Left lobe of liver (tissue), 2 donors: ENCODE measurements at regions not wholly inside any gene's neighbourhood (a gene's known extent, or its start where the extent isn't known, plus 50 kb on each side); places are given as distances from the start of the nearest gene placed in this dataset.
A peak's percentile ranks its signal among the peaks of the same experiment; 100 is the strongest.
"Not testable (repeated sequence)": the region's sequence is repeated elsewhere in the genome, so short reads cannot be mapped to it uniquely, and the experiment has no call there.

Experiments
- ATAC-seq: fragments of 200-7000 bp; cut with Tn5 transposase; one replicate; pipeline ENCODE4 v1.9.1; 2020; ENCODE audit warnings: mild to moderate bottlenecking, moderate library complexity
- DNase-seq: peaks from one replicate; pipeline ENCODE4 v3.0.0-alpha.2; 2020; ENCODE audit warnings: low spot score
- donor health status: DM: no; HTN: no; CAD: no; lungs with moderate emphysema.
- donor health status: DM: no; HTN: yes; CAD: no.

DNA sequence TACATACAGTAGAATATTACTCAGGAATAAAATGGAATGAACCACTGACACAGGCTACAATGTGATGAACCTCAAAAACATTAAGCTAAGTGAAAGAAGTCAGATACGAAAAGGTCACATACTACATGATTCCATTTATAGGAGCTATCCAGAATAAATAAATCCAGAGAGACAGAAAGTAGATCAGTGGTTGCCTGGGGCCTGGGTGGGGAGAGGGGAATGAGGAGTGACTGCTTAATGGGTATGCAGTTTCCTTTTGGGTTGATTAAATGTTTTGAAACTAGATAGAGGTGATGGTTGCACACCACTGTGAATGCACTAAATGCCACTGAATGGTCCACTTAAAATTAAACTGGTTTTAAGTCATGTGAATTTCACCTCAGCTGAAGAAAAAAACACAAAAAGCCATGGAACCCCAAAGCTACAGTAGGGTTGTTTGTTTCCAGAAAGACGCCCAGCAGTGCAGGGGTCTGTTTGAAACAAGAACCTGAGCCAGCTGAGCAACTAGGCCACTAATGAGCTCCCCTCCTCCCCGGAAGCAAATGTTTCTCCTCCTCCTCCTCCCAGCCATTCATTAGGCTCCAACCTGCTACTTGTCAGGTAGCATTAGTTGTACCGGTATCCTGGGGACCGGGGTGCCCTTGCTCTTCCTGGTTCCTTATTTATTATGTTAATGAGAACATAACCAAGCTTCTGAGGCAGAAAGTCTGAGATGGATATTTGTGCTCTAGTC is 168.4 kb downstream of the EVX1 start:
- no peak for ATAC-seq
- no peak for DNase-seq

DNA sequence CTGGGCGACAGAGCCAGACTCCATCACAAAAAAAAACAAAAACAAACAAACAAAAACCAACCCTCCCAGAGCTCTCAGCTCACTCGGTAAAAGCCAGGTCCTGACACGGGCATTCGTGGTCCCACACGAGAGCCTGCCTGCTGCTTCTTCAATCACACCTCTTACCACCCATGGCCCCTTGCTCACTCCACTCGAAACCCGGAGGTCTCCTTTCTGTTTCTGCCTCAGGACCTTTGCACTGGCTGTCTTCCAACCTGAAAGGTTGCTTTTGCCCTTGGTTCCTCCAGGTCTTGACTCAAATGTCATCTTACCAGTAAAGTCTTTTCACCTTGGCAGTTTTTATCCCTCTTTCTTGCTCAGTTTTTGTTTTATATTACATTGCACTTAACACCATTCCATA is 169.6 kb downstream of the EVX1 start:
- no peak for ATAC-seq

DNA sequence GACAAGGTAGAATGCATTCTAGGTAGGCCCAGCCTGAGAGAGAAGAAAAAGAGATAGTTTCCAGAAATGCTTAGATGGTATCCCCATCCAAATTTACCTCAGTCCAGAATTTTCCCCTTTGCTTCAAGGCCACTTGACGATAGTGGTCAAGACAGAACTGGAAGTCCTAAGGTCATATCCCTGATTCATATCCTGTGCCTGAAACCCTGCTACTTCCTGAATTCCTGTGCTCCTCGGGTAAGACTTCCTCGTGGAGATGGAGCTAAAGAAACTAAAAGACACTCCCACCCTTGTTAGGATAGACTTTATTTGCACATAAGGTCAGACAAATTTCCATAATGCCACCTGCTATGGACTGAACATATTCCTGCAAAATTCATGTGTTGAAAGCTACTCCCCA is 175.9 kb downstream of the EVX1 start:
- DNase-seq (no peak), ATAC-seq (no peak)

More for the DNA sequence above, 169.6 kb downstream of the EVX1 start:
- no peak for DNase-seq

DNA sequence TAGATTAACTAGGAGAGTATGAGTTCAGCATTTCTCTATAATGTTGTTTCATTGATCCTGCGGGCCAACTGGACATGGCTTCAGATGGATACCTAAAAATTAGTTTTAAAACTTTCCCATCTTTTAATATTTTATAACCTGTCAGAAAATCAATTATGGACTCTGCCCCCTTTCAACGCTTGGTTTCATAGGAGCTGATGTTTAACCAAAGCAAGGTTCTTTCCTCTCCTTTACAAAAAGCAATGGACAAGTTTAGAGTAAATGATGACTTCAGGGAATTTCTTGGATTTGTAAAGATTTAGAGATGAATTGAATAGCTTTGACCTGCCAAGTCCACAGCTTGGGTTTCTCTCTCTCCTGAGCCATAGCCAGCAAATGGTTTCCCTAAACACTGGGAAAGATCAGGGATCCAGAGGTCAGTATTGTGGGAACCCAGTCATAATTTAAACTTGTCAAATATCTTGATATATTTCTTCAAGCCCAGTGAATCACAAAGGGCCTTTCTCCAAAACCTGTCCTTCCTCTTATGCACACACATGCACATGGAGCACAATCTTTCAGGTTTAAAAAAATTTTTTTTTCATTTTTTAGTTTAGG is 177.1 kb downstream of the EVX1 start:
- peak; percentile 64 for ATAC-seq
- DNase-seq: no peak

DNA sequence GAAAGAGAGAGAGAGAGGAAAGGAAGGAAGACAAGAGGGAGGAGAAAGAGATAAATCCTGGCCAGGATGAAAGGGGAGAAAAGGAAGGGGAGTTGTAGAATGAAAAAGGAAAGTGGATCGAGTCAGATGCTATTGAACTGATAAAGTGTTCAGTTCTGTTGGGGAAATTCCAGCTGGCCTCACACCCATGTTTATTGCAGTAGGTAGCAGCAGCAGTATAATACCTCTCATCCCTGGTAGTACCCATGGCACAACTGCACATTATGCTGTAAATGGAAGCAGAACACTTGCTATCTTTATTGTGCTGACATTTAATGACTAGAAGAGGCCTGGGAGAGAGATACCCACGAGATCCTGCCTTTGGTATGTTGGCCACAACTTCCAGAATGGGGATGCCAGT is 178.1 kb downstream of the EVX1 start:
- no peak for DNase-seq
- peak; percentile 73 for ATAC-seq

DNA sequence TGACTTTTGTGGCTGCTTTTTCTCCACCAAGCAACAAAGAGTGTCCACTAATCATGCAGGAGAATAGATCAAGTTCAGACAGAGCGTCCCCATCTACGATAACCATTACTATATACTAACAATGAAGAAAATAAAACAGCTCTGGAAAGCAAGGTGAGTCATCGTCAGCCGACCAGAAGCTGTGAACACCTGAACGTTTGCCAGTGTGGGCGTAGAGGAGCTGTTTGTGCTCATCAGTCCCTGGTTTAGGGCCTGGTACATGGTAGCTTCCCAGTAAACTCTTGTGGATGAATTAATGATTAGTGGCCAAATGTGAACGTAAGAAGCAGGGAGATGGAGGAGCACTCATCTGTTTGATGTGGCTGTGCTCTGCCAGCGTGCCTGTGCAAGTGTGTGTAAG is 180.7 kb downstream of the EVX1 start:
- DNase-seq (no peak), ATAC-seq (no peak)

DNA sequence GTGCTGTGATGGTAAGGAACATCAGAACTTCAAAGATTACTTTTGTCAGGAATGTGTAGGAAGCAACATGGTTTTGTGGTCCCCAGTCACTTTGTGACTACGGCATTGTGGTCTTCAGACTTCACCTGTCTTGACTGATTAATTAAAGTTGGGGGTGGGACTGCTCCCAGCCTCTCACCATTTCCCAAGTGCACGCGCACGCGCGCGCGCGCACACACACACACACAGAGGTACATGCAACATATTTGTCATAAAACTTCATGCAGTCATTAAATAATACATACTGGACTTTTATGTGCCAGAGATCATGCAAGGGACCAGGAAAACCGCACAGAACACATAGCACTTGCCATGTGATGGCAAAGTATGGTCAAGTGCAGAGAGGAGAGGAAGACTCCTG is 181.2 kb downstream of the EVX1 start:
- no peak for DNase-seq

DNA sequence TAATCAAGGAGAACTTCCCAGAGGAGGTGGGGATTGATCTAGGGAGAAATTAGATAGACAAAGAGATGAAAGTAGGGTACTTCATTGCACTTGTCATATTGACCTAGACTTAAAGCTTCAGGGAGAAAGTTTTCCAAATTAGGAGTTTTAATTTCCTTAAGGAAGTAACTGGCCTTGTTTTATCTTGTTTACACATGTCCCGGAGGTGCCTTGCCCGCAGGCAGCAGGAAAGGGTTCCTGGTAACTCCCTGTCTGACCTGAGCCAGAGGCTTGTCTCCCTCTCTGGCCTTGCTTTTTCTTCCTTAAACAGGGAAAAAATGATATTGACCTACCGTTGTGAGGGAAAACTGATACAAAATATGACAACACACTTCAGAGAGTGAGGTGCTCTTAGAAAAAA is 181.6 kb downstream of the EVX1 start:
- ATAC-seq (no peak), DNase-seq (no peak)

More for the DNA sequence above, 181.2 kb downstream of the EVX1 start:
- ATAC-seq: no peak

DNA sequence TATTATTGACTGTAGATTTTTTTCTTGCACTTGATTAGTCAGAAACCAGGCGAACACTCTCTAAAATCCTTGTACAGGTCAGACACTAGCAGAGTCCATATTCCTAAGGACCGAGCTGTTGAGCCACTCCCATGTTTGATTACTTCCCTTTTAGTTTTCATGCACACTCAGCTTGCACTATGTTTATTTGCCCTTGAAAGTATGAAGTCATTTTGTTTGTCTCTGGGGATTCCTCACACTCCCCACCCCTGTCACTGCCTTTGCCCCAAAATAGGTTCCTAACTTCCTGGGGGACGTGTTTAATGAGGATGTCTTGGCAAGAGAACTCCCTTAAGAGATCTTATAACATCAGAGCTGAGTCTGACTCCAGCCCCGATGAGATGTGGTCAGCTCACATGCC is 182.1 kb downstream of the EVX1 start:
- DNase-seq (no peak), ATAC-seq (peak; percentile 34)

DNA sequence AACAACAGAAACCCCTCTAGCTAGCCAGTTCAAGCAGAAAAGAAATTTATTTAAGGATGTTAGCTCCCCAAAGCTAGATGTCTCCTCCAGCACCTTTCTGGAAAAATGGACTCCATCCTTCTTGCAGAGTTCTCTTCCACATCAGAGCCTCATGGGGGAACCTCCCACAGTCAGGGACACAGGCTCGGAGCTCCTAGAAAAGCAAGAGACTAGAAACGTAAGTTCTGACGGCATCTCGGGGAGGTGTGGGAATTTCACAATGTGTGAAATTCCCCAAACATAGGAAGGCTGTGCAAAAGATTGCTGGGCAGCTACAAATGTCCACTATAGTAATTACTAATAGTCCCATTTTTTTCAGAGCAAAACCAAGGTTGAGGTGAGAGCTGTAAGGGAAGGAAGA is 184.8 kb downstream of the EVX1 start:
- DNase-seq (no peak), ATAC-seq (no peak)

DNA sequence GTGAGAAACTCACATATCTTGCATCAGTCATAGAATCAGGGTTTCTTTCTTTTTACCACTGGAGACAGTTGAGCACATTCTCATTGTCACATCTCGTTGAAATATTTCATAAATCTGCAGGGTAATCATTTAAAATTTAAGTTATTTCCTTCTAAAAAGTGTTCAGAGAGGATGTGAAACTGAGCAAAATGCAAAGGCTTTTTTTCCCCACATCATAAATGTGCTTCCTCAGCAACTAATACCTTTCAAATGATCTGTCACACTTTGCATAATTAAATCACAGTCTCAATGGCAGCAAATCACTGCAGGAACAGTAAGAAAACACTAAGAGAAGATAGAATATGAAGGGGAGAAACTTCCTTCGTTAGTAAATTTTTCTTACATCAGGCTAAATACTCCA is 187.5 kb downstream of the EVX1 start:
- no peak for DNase-seq

DNA sequence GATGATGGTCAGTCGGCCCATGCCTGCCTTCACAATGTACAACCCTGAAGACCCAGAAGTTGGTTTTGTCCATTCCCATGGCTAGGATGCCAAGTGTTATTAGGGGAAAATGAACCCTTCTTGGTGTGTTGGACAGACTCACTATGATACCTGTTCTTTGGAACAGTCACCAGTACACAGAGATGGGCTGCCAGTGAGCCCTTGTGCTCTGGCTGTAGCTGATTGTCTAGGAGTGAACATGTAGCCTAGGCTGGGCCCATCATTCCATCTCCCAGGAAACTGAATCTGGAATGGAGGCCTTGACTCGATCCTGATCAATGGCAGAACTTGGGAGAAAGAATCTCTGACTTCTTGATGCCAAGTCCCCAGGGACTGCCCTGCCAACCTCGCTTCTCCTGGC is 188.9 kb downstream of the EVX1 start:
- no peak for DNase-seq
- ATAC-seq: no peak

More for the DNA sequence above, 187.5 kb downstream of the EVX1 start:
- no peak for ATAC-seq

DNA sequence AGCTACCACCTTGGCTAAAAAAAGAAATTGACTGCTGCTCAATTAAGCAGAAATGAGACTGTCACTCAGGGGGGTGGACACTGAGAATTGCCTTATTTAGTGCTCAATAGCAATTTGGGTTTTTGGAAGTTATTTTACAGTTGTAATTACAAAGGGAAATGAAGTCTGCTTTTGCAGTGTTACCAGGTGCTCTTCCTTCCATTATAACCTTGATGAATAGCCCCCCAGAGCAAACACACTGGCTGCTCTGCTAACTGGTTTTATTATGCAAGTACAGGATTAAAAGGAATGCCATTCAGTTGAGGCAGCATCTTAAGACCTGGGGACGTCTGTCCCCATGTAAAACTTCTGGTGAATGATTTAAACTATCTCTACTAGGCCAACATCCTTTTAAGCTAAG is 191.0 kb downstream of the EVX1 start:
- no peak for ATAC-seq

DNA sequence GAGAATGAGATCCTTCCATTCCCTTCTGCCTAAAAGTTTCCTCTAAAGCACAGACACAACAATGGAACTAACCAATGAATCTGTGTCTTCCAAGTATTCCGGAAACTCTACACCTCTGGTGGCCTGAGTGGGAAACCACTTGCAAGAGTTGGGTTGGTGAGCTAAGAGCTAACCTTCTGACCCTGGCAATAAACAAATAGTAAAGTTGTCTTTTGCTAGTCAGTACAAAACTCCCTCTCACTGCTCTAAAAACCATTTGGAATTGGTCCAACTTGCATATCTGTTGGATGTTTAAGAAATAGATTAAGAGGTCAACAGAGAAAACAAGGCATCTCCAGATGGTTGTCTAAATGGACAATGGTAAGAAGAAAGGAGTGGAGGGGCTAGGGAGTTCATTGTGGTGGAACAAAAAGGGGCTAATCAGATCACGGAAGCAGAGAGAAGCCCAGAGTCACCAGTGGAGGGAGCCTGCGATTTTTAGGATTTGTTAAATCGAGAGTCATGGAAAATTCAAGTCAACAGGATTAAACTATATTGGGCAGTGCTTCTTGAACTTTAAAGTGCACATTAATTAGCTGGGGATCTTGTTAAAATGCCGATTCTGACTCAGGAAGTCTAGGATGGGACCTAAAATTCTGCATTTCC is 192.3 kb downstream of the EVX1 start:
- ATAC-seq: no peak
- no peak for DNase-seq

More for the DNA sequence above, 191.0 kb downstream of the EVX1 start:
- no peak for DNase-seq

DNA sequence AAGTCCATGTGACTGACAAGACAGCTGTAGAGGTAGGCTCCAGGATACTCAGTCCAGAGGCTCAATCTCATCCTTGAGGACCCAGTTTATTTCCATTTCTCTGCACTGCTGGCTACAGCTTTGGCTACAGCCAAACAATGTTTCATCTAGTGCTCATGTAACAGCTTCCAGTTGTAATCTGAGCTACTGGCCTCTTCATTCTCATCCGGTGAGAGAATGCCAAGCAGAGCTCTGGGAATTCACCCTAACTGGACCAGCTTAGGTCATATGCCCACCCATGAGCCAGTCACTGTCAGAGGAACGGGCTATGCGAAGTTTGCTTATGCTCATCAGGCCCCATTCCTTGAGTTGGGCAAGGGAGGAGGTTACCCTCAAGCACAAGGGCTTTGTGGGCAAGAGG is 192.9 kb downstream of the EVX1 start:
- ATAC-seq (no peak), DNase-seq (no peak)

DNA sequence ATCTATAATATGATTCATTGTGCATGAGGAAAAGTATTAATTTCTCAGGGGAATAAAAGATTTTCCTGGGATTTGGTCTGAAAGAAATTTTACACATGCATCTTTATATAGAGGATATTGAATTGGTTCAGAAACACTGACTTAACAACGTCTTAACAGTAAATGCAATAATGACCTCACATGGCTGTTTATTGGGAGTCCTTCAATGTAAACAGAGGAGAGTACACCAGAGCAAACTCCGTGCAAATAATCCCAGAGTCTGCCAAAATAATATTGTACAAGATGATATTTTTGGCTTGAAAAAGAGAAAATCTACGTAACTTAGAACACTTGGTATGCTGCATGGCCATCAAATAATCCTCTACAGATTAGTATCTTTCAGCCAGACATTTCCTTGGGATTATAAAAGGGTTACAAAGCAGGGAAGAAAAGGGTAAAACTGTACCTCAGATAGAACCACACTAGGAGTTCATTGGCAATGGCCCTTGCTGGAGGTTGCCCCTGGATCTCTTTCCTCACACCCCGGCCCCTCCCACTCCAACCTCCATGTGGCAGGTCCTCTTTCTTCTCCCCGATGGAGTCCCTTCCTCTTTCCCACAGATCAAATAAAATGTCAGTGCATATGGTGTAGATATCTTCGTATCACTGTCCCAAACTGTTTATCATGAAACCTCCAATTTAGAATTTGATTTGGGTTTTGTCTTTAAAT is 196.4 kb downstream of the EVX1 start:
- DNase-seq: no peak
- peak; percentile 65 for ATAC-seq

DNA sequence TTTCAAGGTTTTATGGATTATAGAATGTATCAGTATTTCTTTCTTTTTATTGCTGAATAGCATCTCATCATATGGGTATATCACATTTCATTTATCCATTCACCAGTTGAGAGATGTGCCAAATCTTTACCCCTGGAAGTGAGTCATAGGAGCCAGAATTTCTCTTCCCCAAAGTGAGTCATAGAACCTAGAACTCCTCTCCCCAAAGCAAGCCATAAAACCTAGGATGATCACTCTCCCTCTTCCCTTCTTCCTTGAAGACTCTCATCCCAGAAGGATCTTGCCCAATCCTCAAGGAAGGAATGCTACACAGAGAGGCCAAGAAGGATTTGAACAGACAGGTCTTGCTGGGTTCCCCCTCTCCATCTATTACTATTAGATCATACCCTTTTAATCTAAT is 199.9 kb downstream of the EVX1 start:
- DNase-seq (no peak), ATAC-seq (no peak)

DNA sequence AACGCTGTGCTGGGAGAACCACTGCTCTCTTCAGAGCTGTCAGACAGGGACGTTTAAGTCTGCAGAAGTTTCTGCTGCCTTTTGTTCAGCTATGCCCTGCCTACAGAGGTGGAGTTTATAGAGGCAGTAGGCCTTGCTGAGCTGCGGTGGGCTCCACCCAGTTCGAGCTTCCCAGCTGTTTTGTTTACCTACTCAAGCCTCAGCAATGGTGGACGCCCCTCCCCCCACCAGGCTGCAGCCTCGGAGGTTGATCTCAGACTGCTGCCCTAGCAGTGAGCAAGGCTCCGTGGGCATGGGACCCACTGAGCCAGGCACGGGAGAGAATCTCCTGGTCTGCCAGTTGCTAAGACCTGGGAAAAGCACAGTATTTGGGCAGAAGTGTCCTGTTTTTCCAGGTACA is 206.4 kb downstream of the EVX1 start:
- ATAC-seq, DNase-seq: not testable (repeated sequence)

DNA sequence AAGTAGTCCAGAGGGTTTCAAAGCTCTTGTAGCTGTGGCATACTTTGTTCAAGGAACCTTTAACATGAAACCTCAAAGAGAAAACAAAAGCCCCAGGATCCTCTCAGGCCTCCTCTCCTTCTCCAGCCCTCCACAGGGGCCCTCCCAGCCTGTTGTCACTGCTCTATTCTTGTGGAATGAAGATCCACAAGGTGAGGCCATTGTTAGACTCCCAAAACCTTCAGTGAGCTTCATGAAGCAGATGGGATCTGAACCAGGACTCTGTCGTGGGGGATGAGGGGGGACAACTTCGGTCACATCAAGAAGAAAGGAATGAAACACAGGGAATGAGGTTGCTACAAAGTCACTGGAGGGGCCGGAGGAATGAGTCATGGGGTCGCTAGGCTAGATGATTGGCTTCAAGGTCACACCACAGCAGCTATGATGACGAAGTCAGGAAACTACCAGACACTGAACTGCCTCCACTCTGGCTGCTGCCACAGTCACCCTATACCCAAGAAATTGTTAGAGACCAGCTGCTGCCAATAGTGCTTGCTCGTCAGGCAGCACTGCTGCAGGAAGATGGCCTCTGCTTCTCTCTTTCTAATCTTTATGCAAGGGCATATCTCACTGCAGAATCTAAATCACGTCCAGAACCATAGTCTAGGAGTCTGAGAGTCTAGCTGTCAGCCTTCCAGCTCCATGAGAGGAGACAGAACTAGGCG is 208.8 kb downstream of the HIBADH start:
- ATAC-seq: no peak

DNA sequence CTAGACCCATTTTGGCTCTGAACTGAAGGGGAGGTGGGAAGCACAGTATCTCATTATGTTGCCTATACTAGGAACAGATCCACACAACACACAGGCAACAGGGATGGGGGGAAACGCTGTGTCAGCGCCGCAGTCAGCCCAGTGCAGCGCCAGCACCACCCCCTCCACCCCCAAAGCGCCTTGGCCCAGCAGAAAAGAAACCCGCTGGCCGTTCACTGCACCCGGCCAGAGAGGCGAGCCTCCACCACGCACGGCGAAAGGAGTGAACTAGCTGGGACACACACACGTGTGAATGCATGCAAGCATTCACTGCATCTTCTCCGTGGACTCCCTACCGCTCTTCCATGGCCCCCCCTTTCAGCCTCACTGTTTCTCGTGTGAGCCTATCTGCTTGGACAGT is 205.6 kb downstream of the HIBADH start:
- not testable (repeated sequence) for ATAC-seq, DNase-seq

More for the DNA sequence above, 208.8 kb downstream of the HIBADH start:
- DNase-seq: no peak
